OCI-LY1 (cell line): ENCODE measurements at regions not wholly inside any gene's neighbourhood (a gene's known extent, or its start where the extent isn't known, plus 50 kb on each side); places are given as distances from the start of the nearest gene placed in this dataset.

ENCODE experiments used
- H2AFZ ChIP-seq: fragments of 200-600 bp; sonication (generic), shearing (Covaris generic); 2 replicates; pipeline ENCODE4 v1.6.0; 2014; ENCODE audit warnings: antibody characterized with exemption, mild to moderate bottlenecking, low read length
- H3F3A ChIP-seq: fragments of 200-600 bp; sonication (generic), shearing (Covaris generic); 2 replicates; pipeline ENCODE4 v1.6.0; 2014; ENCODE audit warnings: mild to moderate bottlenecking, antibody characterized with exemption, low read length, moderate library complexity; ENCODE audit not compliant: insufficient read depth
- H3K27ac ChIP-seq: fragments of 200-600 bp; sonication (generic); 2 replicates; pipeline ENCODE4 v1.5.1; 2014; ENCODE audit warnings: low read length, mixed run types, mild to moderate bottlenecking, low read depth; ENCODE audit not compliant: poor library complexity, severe bottlenecking
- H3K27me3 ChIP-seq: fragments of 200-600 bp; sonication (generic); 2 replicates; pipeline ENCODE4 v1.6.0; 2014; ENCODE audit warnings: antibody characterized with exemption, mild to moderate bottlenecking, low read length, moderate library complexity; ENCODE audit not compliant: insufficient read depth
- H3K36me3 ChIP-seq: fragments of 200-600 bp; sonication (generic); 2 replicates; pipeline ENCODE4 v1.6.1; 2014; ENCODE audit warnings: mild to moderate bottlenecking, antibody characterized with exemption, low read length, moderate library complexity, mixed read lengths; ENCODE audit not compliant: insufficient read depth
- H3K4me1 ChIP-seq: fragments of 200-600 bp; sonication (generic); 2 replicates; pipeline ENCODE4 v1.5.1; 2014; ENCODE audit warnings: mild to moderate bottlenecking, low read length, moderate library complexity; ENCODE audit not compliant: insufficient read depth, severe bottlenecking
- H3K4me2 ChIP-seq: fragments of 200-600 bp; sonication (generic), shearing (Covaris generic); 2 replicates; pipeline ENCODE4 v1.6.1; 2014; ENCODE audit warnings: low read length
- H3K4me3 ChIP-seq: fragments of 200-600 bp; sonication (generic); 2 replicates; pipeline ENCODE4 v1.5.1; 2014; ENCODE audit warnings: low read length, low read depth, mild to moderate bottlenecking, mixed read lengths; ENCODE audit not compliant: poor library complexity, severe bottlenecking
- H3K79me2 ChIP-seq: fragments of 200-600 bp; shearing (Covaris generic); 2 replicates; pipeline ENCODE4 v1.6.1; 2016; ENCODE audit warnings: mixed run types, low read length, mixed read lengths; ENCODE audit not compliant: insufficient read depth
- H3K9ac ChIP-seq: fragments of 200-600 bp; sonication (generic), shearing (Covaris generic); 2 replicates; pipeline ENCODE4 v1.6.1; 2014; ENCODE audit warnings: mild to moderate bottlenecking, low read length, mixed read lengths
- H3K9me2 ChIP-seq: fragments of 200-600 bp; sonication (generic), shearing (Covaris generic); 2 replicates; pipeline ENCODE4 v1.6.1; 2014; ENCODE audit warnings: low read depth, mild to moderate bottlenecking, low read length, mixed read lengths
- H3K9me3 ChIP-seq: fragments of 200-600 bp; shearing (Covaris generic); 2 replicates; pipeline ENCODE4 v1.6.1; 2014; ENCODE audit warnings: low read length, mixed read lengths
- H4K20me1 ChIP-seq: fragments of 200-600 bp; sonication (generic), shearing (Covaris generic); 2 replicates; pipeline ENCODE4 v1.6.0; 2016; ENCODE audit warnings: mild to moderate bottlenecking, low read length; ENCODE audit not compliant: insufficient read depth
- CTCF ChIP-seq: fragments of 200-600 bp; sonication (generic), shearing (Covaris generic); IDR thresholded peaks from 2 replicates; pipeline ENCODE4 v1.5.1; 2017; ENCODE audit warnings: mild to moderate bottlenecking, antibody characterized with exemption, low read length, moderate library complexity, mixed read lengths
- EZH2 ChIP-seq: fragments of 200-600 bp; sonication (generic), shearing (Covaris generic); IDR thresholded peaks from 2 replicates; pipeline ENCODE4 v1.8.0; 2017; ENCODE audit warnings: borderline replicate concordance, mixed run types, mild to moderate bottlenecking, antibody characterized with exemption, low read length, moderate library complexity, mixed read lengths

GRCh38 chr20:11111191-11111590 lies 437.4 kb upstream of the JAG1 start:
- no peak overlapping the region for H2AFZ ChIP-seq
- no peaks in the 10 kb centered on the region for H3K4me1 ChIP-seq
- H3K9ac ChIP-seq, result no peak overlapping the region
- H3K36me3 ChIP-seq, result no peaks in the 10 kb centered on the region
- no peaks in the 10 kb centered on the region for H4K20me1 ChIP-seq
- H3K4me3 ChIP-seq, result no peak overlapping the region
- no peaks in the 10 kb centered on the region for H3K9me3 ChIP-seq
- no peak overlapping the region for H3K4me2 ChIP-seq
- H3K27me3 ChIP-seq, result no peaks in the 10 kb centered on the region
- TF ChIP-seq CTCF (no peak), EZH2 (no peak)
- no peaks in the 10 kb centered on the region for H3K9me2 ChIP-seq
- no peaks in the 10 kb centered on the region for H3F3A ChIP-seq
- H3K27ac ChIP-seq, result no peak overlapping the region
- H3K79me2 ChIP-seq, result no peaks in the 10 kb centered on the region

GRCh38 chr20:11112832-11113231 lies 439.0 kb upstream of the JAG1 start:
- Histone ChIP-seq H3K4me1 (no peaks in the 10 kb centered on the region), H3K36me3 (no peaks in the 10 kb centered on the region), H2AFZ (no peak overlapping the region), H3K27me3 (no peaks in the 10 kb centered on the region), H3K9me3 (no peaks in the 10 kb centered on the region), H3K4me3 (no peak overlapping the region), H3K79me2 (no peaks in the 10 kb centered on the region), H3K9me2 (no peaks in the 10 kb centered on the region), H3K4me2 (no peak overlapping the region), H3K9ac (no peak overlapping the region), H3K27ac (no peak overlapping the region), H3F3A (no peaks in the 10 kb centered on the region), H4K20me1 (no peaks in the 10 kb centered on the region)
- TF ChIP-seq CTCF, result no peak
- TF ChIP-seq EZH2, result no peak

- H3K4me1 ChIP-seq, result no peaks in the 10 kb centered on the region
- H3F3A ChIP-seq, result no peaks in the 10 kb centered on the region
- no peak overlapping the region for H3K9ac ChIP-seq
- no peaks in the 10 kb centered on the region for H3K79me2 ChIP-seq
- no peaks in the 10 kb centered on the region for H3K9me3 ChIP-seq
- H3K36me3 ChIP-seq, result no peaks in the 10 kb centered on the region
- no peak overlapping the region for H3K4me3 ChIP-seq
- H3K9me2 ChIP-seq, result no peaks in the 10 kb centered on the region
- H4K20me1 ChIP-seq, result no peaks in the 10 kb centered on the region
- TF ChIP-seq EZH2 (no peak), CTCF (no peak)
- no peak overlapping the region for H3K27ac ChIP-seq
- no peaks in the 10 kb centered on the region for H3K27me3 ChIP-seq
- no peak overlapping the region for H3K4me2 ChIP-seq
- no peak overlapping the region for H2AFZ ChIP-seq
Observed at GRCh38 chr20:11114382-11114781, 440.6 kb upstream of the JAG1 start.
